ENCODE measurements at regions not wholly inside any gene's neighbourhood (a gene's known extent, or its start where the extent isn't known, plus 50 kb on each side); places are given as distances from the start of the nearest gene placed in this dataset.

- DNase-seq, result no peak
Observed at GRCh38 chr1:172959571-172959970, 91.2 kb downstream of the TNFSF18 start.

- DNase-seq, result no peak
Observed at GRCh38 chr1:172960019-172960418, 90.7 kb downstream of the TNFSF18 start.

- no peak for DNase-seq
Observed at GRCh38 chr1:172960454-172961208, 90.1 kb downstream of the TNFSF18 start.

- DNase-seq, result no peak
Observed at GRCh38 chr1:172964864-172965263, 85.9 kb downstream of the TNFSF18 start.

- DNase-seq, result no peak
Observed at GRCh38 chr1:172966844-172967540, 83.7 kb downstream of the TNFSF18 start.

- no peak for DNase-seq
Observed at GRCh38 chr1:172967936-172968335, 82.8 kb downstream of the TNFSF18 start.

GRCh38 chr1:172969611-172970010, 81.1 kb downstream of the TNFSF18 start:
- DNase-seq, result no peak

- DNase-seq, result no peak
Observed at GRCh38 chr1:172970186-172970585, 80.6 kb downstream of the TNFSF18 start.

- DNase-seq, result no peak
Observed at GRCh38 chr1:172971241-172971640, 79.5 kb downstream of the TNFSF18 start.

GRCh38 chr1:172972258-172972657, 78.5 kb downstream of the TNFSF18 start:
- DNase-seq, result no peak

- DNase-seq, result no peak
Observed at GRCh38 chr1:172973424-172973823, 77.3 kb downstream of the TNFSF18 start.

- no peak for DNase-seq
Observed at GRCh38 chr1:172976222-172977041, 74.3 kb downstream of the TNFSF18 start.

GRCh38 chr1:172977296-172978017, 73.3 kb downstream of the TNFSF18 start:
- DNase-seq, result no peak

GRCh38 chr1:172978595-172978994, 72.1 kb downstream of the TNFSF18 start:
- no peak for DNase-seq

- no peak for DNase-seq
Observed at GRCh38 chr1:172979828-172980227, 70.9 kb downstream of the TNFSF18 start.

- DNase-seq, result no peak
Observed at GRCh38 chr1:172980456-172980855, 70.3 kb downstream of the TNFSF18 start.

- DNase-seq, result no peak
Observed at GRCh38 chr1:172980971-172981370, 69.8 kb downstream of the TNFSF18 start.
